ENCODE measurements at regions not wholly inside any gene's neighbourhood (a gene's known extent, or its start where the extent isn't known, plus 50 kb on each side); places are given as distances from the start of the nearest gene placed in this dataset.

- Histone ChIP-seq H3K4me3 (no peak overlapping the region), H3K9ac (no peak overlapping the region), H4K20me1 (no peaks in the 10 kb centered on the region), H3K4me2 (no peak overlapping the region), H3K27ac (no peak overlapping the region), H3K4me1 (no peaks in the 10 kb centered on the region), H3K9me3 (replicated peaks in 1 of 11) (peaks cover 0 to 23% (median 7%) of the 10 kb centered on the region in 11 experiments; a peak in 10 of 22 replicates), H3K27me3 (no peaks in the 10 kb centered on the region), H3K36me3 (no peaks in the 10 kb centered on the region)
- TF ChIP-seq Cebpa-rat (IDR thresholded peaks at IDR 0.05), result no peak
Observed at GRCh38 chr7:68371985-68372384, 1226.3 kb upstream of the AUTS2 start.

- H3K4me1 ChIP-seq, result peaks cover 0 to 8% (median 6%) of the 10 kb centered on the region in 10 experiments; a peak in 16 of 20 replicates
Observed at GRCh38 chr7:68376131-68376661, 1222.1 kb upstream of the AUTS2 start.

DNA sequence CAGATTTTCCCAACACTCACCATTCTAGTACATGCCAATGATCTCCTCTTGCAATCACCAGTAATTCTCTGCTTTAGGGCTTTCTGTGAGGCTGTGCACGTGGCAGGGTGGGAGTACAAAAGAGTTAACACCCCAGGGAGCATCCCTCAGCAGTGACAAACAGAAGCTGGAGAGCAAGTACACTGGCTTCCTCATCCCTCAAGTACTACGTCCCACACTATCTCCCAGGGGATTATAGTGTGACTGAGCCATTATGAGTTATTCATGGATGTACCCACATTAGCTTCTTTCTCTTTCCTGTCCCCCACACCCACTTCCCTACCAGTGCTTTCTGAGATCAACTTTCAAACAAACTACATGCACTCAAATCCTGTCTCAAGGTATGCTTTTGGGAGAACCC, 1216.5 kb upstream of the AUTS2 start:
- no peaks in the 10 kb centered on the region for H3K27me3 ChIP-seq
- peaks cover 0 to 26% (median 22%) of the 10 kb centered on the region in 10 experiments; a peak in 19 of 20 replicates for H3K4me1 ChIP-seq
- H4K20me1 ChIP-seq, result no peaks in the 10 kb centered on the region
- H3K4me2 ChIP-seq, result peak overlapping the region; percentile 12 to 69 (median 55); a peak in 21 of 22 replicates
- no peaks in the 10 kb centered on the region for H3K36me3 ChIP-seq
- peak overlapping the region in 1 of 11 experiments; percentile 39; a peak in 1 of 22 replicates for H3K9ac ChIP-seq
- no peak overlapping the region for H3K4me3 ChIP-seq
- no peak for TF ChIP-seq Cebpa-rat (IDR thresholded peaks at IDR 0.05)
- peak overlapping the region in 6 of 11 experiments; percentile 10 to 63 (median 53); a peak in 10 of 22 replicates for H3K27ac ChIP-seq
- peaks cover 25 to 45% (median 38%) of the 10 kb centered on the region in 11 experiments for H3K9me3 ChIP-seq (replicated peaks in 1 of 11)

More at GRCh38 chr7:68376131-68376661, 1222.1 kb upstream of the AUTS2 start:
- Histone ChIP-seq H3K4me2 (no peak overlapping the region), H3K36me3 (no peaks in the 10 kb centered on the region), H3K9me3 (replicated peaks in 1 of 11) (peaks cover 0 to 19% (median 14%) of the 10 kb centered on the region in 11 experiments; a peak in 13 of 22 replicates), H3K9ac (no peak overlapping the region), H3K27ac (no peak overlapping the region), H3K4me3 (no peak overlapping the region), H4K20me1 (no peaks in the 10 kb centered on the region), H3K27me3 (no peaks in the 10 kb centered on the region)
- TF ChIP-seq Cebpa-rat (IDR thresholded peaks at IDR 0.05), result no peak

- Histone ChIP-seq H3K4me2 (no peak overlapping the region), H3K4me3 (no peak overlapping the region), H4K20me1 (no peaks in the 10 kb centered on the region), H3K4me1 (peaks cover 0 to 26% (median 22%) of the 10 kb centered on the region in 10 experiments; a peak in 19 of 20 replicates), H3K9ac (no peak overlapping the region), H3K27me3 (no peaks in the 10 kb centered on the region), H3K27ac (no peak overlapping the region), H3K9me3 (replicated peaks in 1 of 11) (peaks cover 25 to 53% (median 39%) of the 10 kb centered on the region in 11 experiments), H3K36me3 (no peaks in the 10 kb centered on the region)
- no peak for TF ChIP-seq Cebpa-rat (IDR thresholded peaks at IDR 0.05)
Observed at GRCh38 chr7:68384581-68384980, 1213.7 kb upstream of the AUTS2 start.

DNA sequence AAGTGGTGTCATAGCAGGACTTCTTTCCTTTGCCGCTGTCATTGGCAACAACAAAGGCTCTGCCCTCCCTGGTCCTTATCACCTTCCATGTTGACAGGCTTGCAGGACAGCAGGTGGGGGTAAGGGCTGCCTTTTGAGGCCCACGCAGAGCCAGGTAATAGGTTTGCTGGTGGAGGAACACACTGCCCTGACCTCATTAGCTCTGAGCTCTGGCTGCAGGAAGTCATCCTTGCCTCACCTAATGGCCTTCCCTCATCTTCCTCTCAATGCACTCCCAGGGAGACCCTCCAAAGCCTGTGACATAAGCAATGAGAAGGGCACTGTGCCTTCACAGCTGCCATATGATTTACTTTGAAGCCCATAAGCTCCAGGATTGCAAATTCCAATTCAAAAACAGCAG, 1205.2 kb upstream of the AUTS2 start:
- no peak for TF ChIP-seq Cebpa-rat (IDR thresholded peaks at IDR 0.05)
- Histone ChIP-seq H3K9ac (no peak overlapping the region), H3K9me3 (replicated peaks in 1 of 11) (peaks cover 0 to 16% (median 11%) of the 10 kb centered on the region in 11 experiments; a peak in 11 of 22 replicates), H4K20me1 (no peaks in the 10 kb centered on the region), H3K4me2 (no peak overlapping the region), H3K27me3 (no peaks in the 10 kb centered on the region), H3K27ac (no peak overlapping the region), H3K4me3 (no peak overlapping the region), H3K4me1 (no peaks in the 10 kb centered on the region), H3K36me3 (no peaks in the 10 kb centered on the region)

- Histone ChIP-seq H3K9ac (no peak overlapping the region), H3K4me3 (no peak overlapping the region), H3K36me3 (no peaks in the 10 kb centered on the region), H3K9me3 (replicated peaks in 1 of 11) (peaks cover 0 to 14% (median 10%) of the 10 kb centered on the region in 11 experiments; a peak in 10 of 22 replicates), H4K20me1 (no peaks in the 10 kb centered on the region), H3K4me2 (no peak overlapping the region), H3K27me3 (no peaks in the 10 kb centered on the region), H3K27ac (no peak overlapping the region), H3K4me1 (no peaks in the 10 kb centered on the region)
- TF ChIP-seq Cebpa-rat (IDR thresholded peaks at IDR 0.05), result no peak
Observed at GRCh38 chr7:68394131-68394530, 1204.1 kb upstream of the AUTS2 start.

GRCh38 chr7:68399991-68400590, 1198.2 kb upstream of the AUTS2 start:
- no peak overlapping the region for H3K4me2 ChIP-seq
- no peak for TF ChIP-seq Cebpa-rat (IDR thresholded peaks at IDR 0.05)
- peaks cover 0 to 5% (median 0%) of the 10 kb centered on the region in 10 experiments; a peak in 1 of 20 replicates for H3K4me1 ChIP-seq
- no peak overlapping the region for H3K4me3 ChIP-seq
- no peak overlapping the region for H3K9ac ChIP-seq
- no peaks in the 10 kb centered on the region for H3K27me3 ChIP-seq
- H3K36me3 ChIP-seq, result no peaks in the 10 kb centered on the region
- no peaks in the 10 kb centered on the region for H4K20me1 ChIP-seq
- H3K27ac ChIP-seq, result no peak overlapping the region
- 0 out of 22 replicates have a peak, but pooled peaks cover 0 to 4% (median 0%) of the 10 kb centered on the region in 11 experiments for H3K9me3 ChIP-seq (replicated peaks in 1 of 11)

GRCh38 chr7:68400783-68401182, 1197.5 kb upstream of the AUTS2 start:
- Histone ChIP-seq H3K9ac (no peak overlapping the region), H3K9me3 (replicated peaks in 1 of 11) (0 out of 22 replicates have a peak, but pooled peaks cover 0 to 4% (median 0%) of the 10 kb centered on the region in 11 experiments), H3K27me3 (no peaks in the 10 kb centered on the region), H3K4me1 (peaks cover 0 to 5% (median 0%) of the 10 kb centered on the region in 10 experiments; a peak in 1 of 20 replicates), H3K4me2 (no peak overlapping the region), H3K36me3 (no peaks in the 10 kb centered on the region), H4K20me1 (no peaks in the 10 kb centered on the region), H3K4me3 (no peak overlapping the region), H3K27ac (no peak overlapping the region)
- no peak for TF ChIP-seq Cebpa-rat (IDR thresholded peaks at IDR 0.05)

DNA sequence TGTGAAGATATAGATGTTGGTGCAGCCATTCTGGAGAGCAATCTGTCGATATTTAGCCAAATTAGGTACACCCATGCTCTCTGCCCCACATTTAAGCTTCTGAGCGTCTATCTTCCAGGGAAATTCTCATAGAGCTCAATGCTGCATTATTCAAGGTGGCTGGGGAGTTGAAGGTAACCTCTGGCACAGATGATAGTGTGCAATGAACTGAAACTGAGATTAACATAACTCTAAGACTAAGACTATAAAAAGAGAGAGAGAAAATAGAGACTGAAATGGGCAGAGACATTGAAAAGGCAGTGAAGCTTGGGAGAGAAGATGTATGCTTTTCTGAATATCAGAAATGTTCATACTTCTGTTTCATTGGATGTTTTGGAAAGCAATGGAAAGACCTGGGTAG, 1197.0 kb upstream of the AUTS2 start:
- 0 out of 22 replicates have a peak, but pooled peaks cover 0 to 4% (median 0%) of the 10 kb centered on the region in 11 experiments for H3K9me3 ChIP-seq (replicated peaks in 1 of 11)
- H3K9ac ChIP-seq, result no peak overlapping the region
- no peaks in the 10 kb centered on the region for H4K20me1 ChIP-seq
- no peaks in the 10 kb centered on the region for H3K27me3 ChIP-seq
- no peak overlapping the region for H3K4me3 ChIP-seq
- H3K4me2 ChIP-seq, result 0 out of 22 replicates have a peak overlapping the region, but pooled peaks of 2 of the 11 experiments have one; percentile 5 to 18
- H3K36me3 ChIP-seq, result no peaks in the 10 kb centered on the region
- H3K4me1 ChIP-seq, result peaks cover 0 to 5% (median 0%) of the 10 kb centered on the region in 10 experiments; a peak in 1 of 20 replicates
- TF ChIP-seq Cebpa-rat (IDR thresholded peaks at IDR 0.05), result no peak
- H3K27ac ChIP-seq, result no peak overlapping the region

Data from BLaER1 treated with 17β-estradiol and CSF1 and Interleukin-3, amounts not matched to agents 10 nM and 100 nM (cell line).